GM12891 (cell line): ENCODE measurements at regions not wholly inside any gene's neighbourhood (a gene's known extent, or its start where the extent isn't known, plus 50 kb on each side); places are given as distances from the start of the nearest gene placed in this dataset.
"Not testable (repeated sequence)": the region's sequence is repeated elsewhere in the genome, so short reads cannot be mapped to it uniquely, and the experiment has no call there.

Experiments
- DNase-seq: peaks from one replicate; pipeline ENCODE4 v3.0.0; 2011; ENCODE audit warnings: low spot score; ENCODE audit not compliant: insufficient read length
- FAIRE-seq: peaks from 2 replicates; lab custom pipeline; 2011; peaks lifted over from hg19 to GRCh38; lab: Jason Lieb, UNC
- PAX5 ChIP-seq: IDR thresholded peaks from 2 replicates; pipeline ENCODE4 v1.6.1; 2011; ENCODE audit warnings: low read length, moderate library complexity, mild to moderate bottlenecking; ENCODE audit not compliant: insufficient read depth, severe bottlenecking
- POLR2A ChIP-seq: IDR thresholded peaks from 2 replicates; pipeline ENCODE4 v1.6.1; 2011; ENCODE audit warnings: low read depth, low read length, control low read depth
- POLR2AphosphoS5 ChIP-seq: IDR thresholded peaks from 2 replicates; pipeline ENCODE4 v1.6.1; 2011; ENCODE audit warnings: low read depth, low read length, control low read depth
- POU2F2 ChIP-seq: IDR thresholded peaks from 2 replicates; pipeline ENCODE4 v1.6.1; 2011; ENCODE audit warnings: low read depth, mild to moderate bottlenecking, control low read depth, low read length, moderate library complexity
- SPI1 ChIP-seq: IDR thresholded peaks from 2 replicates; pipeline ENCODE4 v1.6.1; 2011; ENCODE audit warnings: low read depth, low read length, control low read depth
- TAF1 ChIP-seq: IDR thresholded peaks from 2 replicates; pipeline ENCODE4 v1.6.1; 2011; ENCODE audit warnings: low read depth, low read length, control low read depth

DNA sequence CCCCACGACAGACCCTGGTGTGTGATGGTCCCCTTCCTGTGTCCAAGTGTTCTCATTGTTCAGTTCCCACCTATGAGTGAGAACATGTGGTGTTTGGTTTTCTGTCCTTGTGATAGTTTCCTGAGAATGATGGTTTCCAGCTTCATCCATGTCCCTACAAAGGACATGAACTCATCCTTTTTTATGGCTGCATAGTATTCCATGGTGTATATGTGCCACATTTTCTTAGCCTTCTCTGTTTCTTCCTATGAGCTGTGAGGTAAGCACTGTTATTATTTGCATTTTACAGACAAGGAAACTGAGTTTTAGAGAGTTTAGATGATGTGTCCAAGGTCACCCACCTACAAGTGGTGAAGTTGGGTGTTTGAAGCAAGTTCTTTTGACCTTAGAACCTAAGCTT lies 51.1 kb upstream of the BNC1 start:
- FAIRE-seq, DNase-seq: not testable (repeated sequence)

- DNase-seq (no peak), FAIRE-seq (no peak)
- TF ChIP-seq PAX5 (no peak), TAF1 (no peak), SPI1 (no peak), POLR2AphosphoS5 (no peak), POU2F2 (no peak), POLR2A (no peak)
Observed at GRCh38 chr15:83339396-83339795, 54.9 kb upstream of the BNC1 start.

DNA sequence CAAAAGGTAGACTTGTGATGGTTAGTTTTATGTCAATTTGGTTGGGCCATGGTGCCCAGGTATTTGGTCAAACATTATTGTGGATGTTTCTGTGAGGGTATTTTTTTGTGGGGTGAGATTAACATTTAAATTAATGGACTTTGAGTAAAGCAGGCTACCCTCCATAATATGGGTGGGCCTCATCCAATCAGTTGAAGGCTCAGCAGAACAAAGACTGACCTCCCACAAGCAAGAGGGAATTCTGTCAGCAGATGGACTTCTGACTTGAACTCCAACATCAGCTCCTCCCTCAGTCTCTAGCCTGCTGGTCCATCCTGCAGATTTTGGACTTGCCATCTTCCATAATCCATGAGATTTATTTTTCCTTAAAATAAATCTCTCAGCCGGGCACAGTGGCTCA lies 55.6 kb upstream of the BNC1 start:
- FAIRE-seq (no peak), DNase-seq (no peak)
- TF ChIP-seq SPI1: no peak
- no peak for TF ChIP-seq POU2F2
- TF ChIP-seq TAF1: no peak
- TF ChIP-seq POLR2AphosphoS5: no peak
- no peak for TF ChIP-seq PAX5
- no peak for TF ChIP-seq POLR2A

DNA sequence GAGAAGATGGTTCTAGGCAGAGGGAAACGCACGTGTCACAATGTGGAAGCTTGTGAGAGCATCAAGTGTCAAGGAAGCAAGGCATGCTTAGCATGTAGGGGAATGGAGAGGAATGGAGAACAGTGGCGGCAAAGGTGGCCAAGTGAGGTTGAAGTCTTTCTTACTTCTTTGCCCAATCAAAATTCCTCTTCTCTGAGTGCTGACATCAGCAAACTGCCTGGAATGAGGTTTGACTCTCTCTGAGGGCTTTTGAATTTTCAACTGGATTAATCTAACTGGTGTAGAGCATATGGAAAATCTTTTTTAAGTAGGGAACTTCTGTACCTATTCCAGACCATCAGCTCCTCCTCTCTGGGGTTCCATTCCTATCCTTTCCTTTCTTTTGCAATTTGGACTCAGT lies 61.9 kb upstream of the BNC1 start:
- TF ChIP-seq POLR2A (no peak), POLR2AphosphoS5 (no peak), PAX5 (no peak), TAF1 (no peak), POU2F2 (no peak), SPI1 (no peak)
- FAIRE-seq (no peak), DNase-seq (no peak)

DNA sequence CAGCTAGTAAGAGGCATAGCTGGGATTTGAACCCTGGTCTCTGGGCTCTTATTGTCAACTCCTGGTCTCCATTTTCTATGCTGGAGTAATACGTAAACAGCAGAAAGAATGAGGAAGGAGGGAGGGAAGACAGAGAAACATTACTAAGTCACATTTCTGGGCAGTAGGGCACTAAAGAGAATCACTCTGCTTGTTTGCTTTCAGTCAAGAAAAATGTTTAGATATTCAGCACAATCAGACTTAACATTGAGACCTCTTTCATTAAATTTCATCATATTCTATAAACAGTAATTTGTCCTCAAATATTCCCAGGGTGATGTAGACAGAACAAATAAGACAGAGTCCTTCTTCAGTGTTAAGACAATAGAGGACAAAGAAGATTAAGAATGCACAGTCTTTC lies 67.7 kb upstream of the BNC1 start:
- DNase-seq: no peak
- no peak for TF ChIP-seq POLR2A
- no peak for TF ChIP-seq POLR2AphosphoS5
- no peak for TF ChIP-seq TAF1
- no peak for TF ChIP-seq POU2F2
- no peak for TF ChIP-seq PAX5
- no peak for TF ChIP-seq SPI1
- FAIRE-seq: no peak

GRCh38 chr15:83356501-83357399 lies 72.3 kb upstream of the BNC1 start:
- no peak for DNase-seq
- no peak for FAIRE-seq
- TF ChIP-seq TAF1: no peak
- no peak for TF ChIP-seq POLR2A
- no peak for TF ChIP-seq SPI1
- no peak for TF ChIP-seq POU2F2
- TF ChIP-seq PAX5: no peak
- no peak for TF ChIP-seq POLR2AphosphoS5

DNA sequence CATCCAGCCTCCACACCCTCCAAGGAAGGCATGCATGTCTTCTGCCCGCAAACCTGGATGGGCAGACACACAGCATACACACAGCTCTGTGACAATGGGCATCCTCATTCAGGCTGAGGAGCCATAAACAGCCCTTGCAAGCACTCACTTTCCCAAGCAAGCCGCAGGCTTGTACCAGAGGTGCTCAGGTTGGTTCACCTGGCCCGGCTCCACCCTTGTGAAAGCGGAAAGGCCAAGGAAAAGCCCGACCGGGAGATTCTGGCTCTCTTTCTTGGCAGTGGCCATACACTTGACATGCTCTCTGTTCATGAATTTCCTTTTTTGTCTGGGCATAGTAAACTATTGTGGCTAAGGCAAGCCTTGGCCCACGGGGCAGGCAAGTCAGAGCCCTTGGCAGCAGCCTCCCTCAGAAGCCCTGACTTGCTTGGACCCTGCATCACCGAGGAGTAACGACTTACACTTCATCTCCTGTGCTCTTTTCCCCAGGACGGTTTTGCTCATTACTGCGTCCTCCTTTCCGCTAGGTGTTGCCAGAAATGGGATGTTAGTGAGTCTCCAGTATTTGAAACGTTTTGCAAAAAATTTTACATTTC lies 74.6 kb upstream of the BNC1 start:
- TF ChIP-seq SPI1: no peak
- no peak for TF ChIP-seq PAX5
- no peak for TF ChIP-seq POLR2A
- no peak for TF ChIP-seq TAF1
- no peak for TF ChIP-seq POLR2AphosphoS5
- no peak for TF ChIP-seq POU2F2
- FAIRE-seq (no peak), DNase-seq (no peak)

DNA sequence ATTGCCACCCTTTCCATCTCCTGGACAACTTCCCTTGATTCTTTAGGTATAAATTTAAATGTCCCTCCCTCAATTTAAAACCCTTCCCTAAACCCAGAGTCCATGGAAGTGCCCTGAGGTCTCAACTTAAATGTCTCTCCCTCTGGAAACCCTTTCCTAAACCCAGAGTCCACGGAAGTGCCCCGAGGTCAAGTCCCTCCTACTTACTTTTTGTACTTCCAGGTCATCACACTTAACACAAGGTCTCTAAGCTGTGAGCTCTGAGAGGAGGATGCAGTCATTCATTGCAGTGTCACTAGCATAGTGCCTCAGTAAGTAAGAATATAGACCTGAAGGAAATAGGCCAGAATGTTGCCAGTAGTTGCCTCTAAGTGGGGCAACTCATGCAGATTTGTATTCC lies 78.2 kb upstream of the BNC1 start:
- TF ChIP-seq SPI1: no peak
- TF ChIP-seq TAF1: no peak
- no peak for TF ChIP-seq POLR2AphosphoS5
- TF ChIP-seq PAX5: no peak
- no peak for TF ChIP-seq POU2F2
- no peak for TF ChIP-seq POLR2A
- FAIRE-seq: no peak
- no peak for DNase-seq

DNA sequence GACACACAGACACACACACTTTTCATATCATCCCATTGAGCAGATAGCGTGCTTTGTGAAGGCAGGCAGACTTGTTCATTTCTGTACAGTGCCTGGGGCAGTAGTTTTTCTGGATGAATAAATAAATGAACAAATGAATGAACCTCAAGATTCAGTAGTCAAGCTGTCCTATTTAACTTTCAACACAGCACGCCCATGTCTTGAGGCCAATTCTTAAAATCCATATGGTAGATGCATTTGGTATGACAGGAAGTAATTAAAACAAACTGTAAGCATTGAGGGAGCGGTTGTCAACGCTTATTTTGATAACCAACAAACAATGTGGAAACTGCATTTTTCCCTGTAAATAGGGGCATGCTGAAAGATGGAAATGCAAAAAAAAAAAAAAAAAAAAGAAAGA lies 80.0 kb upstream of the BNC1 start:
- DNase-seq: no peak
- FAIRE-seq: no peak
- TF ChIP-seq SPI1 (no peak), POLR2AphosphoS5 (no peak), TAF1 (no peak), POLR2A (no peak), POU2F2 (no peak), PAX5 (no peak)

DNA sequence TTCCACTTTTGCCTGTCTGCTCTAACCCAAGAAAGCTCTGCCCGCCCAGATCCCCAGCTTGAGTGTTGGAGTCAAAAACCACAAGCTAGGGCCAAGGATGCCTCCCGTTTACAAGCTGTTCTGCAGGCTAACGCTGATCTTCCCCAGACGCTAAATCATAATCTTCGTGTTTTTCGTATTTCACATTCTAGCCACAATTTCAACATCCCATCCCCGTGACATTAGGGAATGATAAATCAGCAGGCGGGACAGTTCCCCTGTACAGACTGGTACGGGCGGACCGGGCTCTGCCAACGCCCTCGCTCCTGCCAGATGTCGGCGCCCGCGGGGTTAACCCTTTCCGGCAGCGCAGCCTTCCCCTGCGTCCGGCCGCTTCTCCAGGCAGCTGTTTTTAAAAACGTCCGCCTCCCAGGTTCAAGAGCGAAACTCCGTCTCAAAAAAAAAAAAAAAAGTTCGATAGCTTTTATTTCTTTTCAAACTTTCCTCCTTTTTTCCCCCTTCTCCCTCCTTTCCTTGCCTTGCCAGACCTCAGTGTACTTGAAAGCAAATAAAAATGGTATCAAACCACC lies 81.0 kb upstream of the BNC1 start:
- DNase-seq: no peak
- TF ChIP-seq POLR2AphosphoS5: no peak
- FAIRE-seq: no peak
